ENCODE measurements at regions not wholly inside any gene's neighbourhood (a gene's known extent, or its start where the extent isn't known, plus 50 kb on each side); places are given as distances from the start of the nearest gene placed in this dataset.
"Not testable (repeated sequence)": the region's sequence is repeated elsewhere in the genome, so short reads cannot be mapped to it uniquely, and the experiment has no call there.

GRCh38 chr21:19529031-19529430 is 1125.4 kb upstream of the TMPRSS15 start:
- H3K4me3 ChIP-seq = no peak overlapping the region
- 0 out of 2 replicates have a peak, but pooled peaks cover 6% of the 10 kb centered on the region for H3K9me3 ChIP-seq (replicated peaks)
- no peaks in the 10 kb centered on the region for H3K4me1 ChIP-seq (replicated peaks)
- no peaks in the 10 kb centered on the region for H3K27me3 ChIP-seq (replicated peaks)
- no peak overlapping the region for H3K27ac ChIP-seq
- no peak for DNase-seq (ENCODE audit: low read depth in 1 of 2, low spot score in 2 of 2)
- no peaks in the 10 kb centered on the region for H3K36me3 ChIP-seq

GRCh38 chr21:19535356-19535755 is 1131.8 kb upstream of the TMPRSS15 start:
- H3K4me3 ChIP-seq = no peak overlapping the region
- no peak for DNase-seq (ENCODE audit: low read depth in 1 of 2, low spot score in 2 of 2)
- H3K4me1 ChIP-seq (replicated peaks) = no peaks in the 10 kb centered on the region
- H3K9me3 ChIP-seq (replicated peaks) = no peaks in the 10 kb centered on the region
- H3K27me3 ChIP-seq (replicated peaks) = no peaks in the 10 kb centered on the region
- no peaks in the 10 kb centered on the region for H3K36me3 ChIP-seq
- no peak overlapping the region for H3K27ac ChIP-seq

DNA sequence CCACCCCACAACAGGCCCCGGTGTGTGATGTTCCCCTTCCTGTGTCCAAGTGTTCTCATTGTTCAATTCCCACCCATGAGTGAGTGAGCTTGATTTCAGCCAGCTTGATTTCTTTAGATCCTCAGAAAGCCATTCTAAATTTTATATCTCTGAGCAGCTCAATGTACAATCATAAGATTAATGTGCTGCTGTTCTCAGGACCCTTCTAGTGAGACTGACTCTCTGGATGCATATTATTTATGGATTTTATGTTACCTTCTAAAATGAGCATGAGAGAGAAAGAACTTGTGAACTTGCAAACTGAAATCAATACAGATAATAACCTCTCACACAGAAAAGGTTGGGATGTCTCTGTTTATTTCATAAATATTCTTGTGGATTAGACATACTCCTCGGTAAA is 1133.5 kb upstream of the TMPRSS15 start:
- Histone ChIP-seq H3K27ac (no peak overlapping the region), H3K4me3 (no peak overlapping the region), H3K9me3 (replicated peaks) (0 out of 2 replicates have a peak, but pooled peaks cover 3% of the 10 kb centered on the region), H3K36me3 (no peaks in the 10 kb centered on the region), H3K27me3 (replicated peaks) (no peaks in the 10 kb centered on the region), H3K4me1 (replicated peaks) (no peaks in the 10 kb centered on the region)
- DNase-seq (ENCODE audit: low read depth in 1 of 2, low spot score in 2 of 2) = no peak

DNA sequence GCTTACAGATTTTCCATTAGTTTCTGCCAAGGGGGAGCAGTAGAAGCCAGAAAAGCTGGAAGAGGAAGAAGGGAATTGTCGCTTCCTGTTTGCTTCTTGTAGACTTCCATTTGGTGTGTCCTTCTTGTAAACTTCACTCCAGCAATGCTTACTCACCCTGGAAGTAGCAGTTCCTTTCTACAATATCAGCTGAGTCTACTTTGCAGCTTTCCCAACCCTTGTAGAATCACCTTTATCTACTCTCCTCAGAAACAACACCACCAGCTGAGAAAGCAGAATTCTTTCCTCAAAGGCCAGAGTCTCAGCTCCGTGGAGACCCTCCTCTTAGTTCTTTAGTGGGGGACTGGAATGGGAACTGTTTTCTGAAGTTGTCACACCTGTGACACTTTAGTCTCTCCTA is 1136.7 kb upstream of the TMPRSS15 start:
- H3K4me3 ChIP-seq = no peak overlapping the region
- no peak for DNase-seq (ENCODE audit: low read depth in 1 of 2, low spot score in 2 of 2)
- H3K9me3 ChIP-seq (replicated peaks) = 0 out of 2 replicates have a peak, but pooled peaks cover 3% of the 10 kb centered on the region
- no peak overlapping the region for H3K27ac ChIP-seq
- no peaks in the 10 kb centered on the region for H3K27me3 ChIP-seq (replicated peaks)
- no peaks in the 10 kb centered on the region for H3K36me3 ChIP-seq
- H3K4me1 ChIP-seq (replicated peaks) = no peaks in the 10 kb centered on the region

- no peaks in the 10 kb centered on the region for H3K27me3 ChIP-seq (replicated peaks)
- no peak overlapping the region for H3K27ac ChIP-seq
- no peak overlapping the region for H3K4me3 ChIP-seq
- no peak for DNase-seq (ENCODE audit: low read depth in 1 of 2, low spot score in 2 of 2)
- 0 out of 2 replicates have a peak, but pooled peaks cover 3% of the 10 kb centered on the region for H3K9me3 ChIP-seq (replicated peaks)
- H3K36me3 ChIP-seq = no peaks in the 10 kb centered on the region
- no peaks in the 10 kb centered on the region for H3K4me1 ChIP-seq (replicated peaks)
Measured at GRCh38 chr21:19541602-19542001, 1138.0 kb upstream of the TMPRSS15 start.

DNA sequence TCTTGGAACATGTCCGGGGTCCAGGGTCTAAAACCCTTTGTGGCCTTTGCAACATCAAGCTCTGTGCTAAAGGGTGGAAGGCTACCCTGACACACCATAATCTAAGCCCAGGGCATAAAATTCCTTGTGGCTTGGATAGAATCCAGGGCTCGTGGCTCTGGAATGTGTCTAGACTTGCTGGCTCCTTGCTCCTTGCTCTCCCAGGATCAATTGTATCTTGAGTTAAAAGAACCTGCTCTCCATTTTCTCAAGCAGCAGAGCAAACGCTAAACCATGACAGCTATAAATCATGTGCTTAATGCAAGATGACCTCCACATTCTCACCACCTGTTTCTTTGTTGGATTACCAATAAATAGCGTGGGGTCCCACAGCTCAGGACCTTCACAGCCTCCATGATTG is 1140.9 kb upstream of the TMPRSS15 start:
- H3K27me3 ChIP-seq (replicated peaks); H3K27ac ChIP-seq; H3K9me3 ChIP-seq (replicated peaks); DNase-seq (ENCODE audit: low read depth in 1 of 2, low spot score in 2 of 2); H3K36me3 ChIP-seq; H3K4me1 ChIP-seq (replicated peaks); H3K4me3 ChIP-seq: not testable (repeated sequence)

DNA sequence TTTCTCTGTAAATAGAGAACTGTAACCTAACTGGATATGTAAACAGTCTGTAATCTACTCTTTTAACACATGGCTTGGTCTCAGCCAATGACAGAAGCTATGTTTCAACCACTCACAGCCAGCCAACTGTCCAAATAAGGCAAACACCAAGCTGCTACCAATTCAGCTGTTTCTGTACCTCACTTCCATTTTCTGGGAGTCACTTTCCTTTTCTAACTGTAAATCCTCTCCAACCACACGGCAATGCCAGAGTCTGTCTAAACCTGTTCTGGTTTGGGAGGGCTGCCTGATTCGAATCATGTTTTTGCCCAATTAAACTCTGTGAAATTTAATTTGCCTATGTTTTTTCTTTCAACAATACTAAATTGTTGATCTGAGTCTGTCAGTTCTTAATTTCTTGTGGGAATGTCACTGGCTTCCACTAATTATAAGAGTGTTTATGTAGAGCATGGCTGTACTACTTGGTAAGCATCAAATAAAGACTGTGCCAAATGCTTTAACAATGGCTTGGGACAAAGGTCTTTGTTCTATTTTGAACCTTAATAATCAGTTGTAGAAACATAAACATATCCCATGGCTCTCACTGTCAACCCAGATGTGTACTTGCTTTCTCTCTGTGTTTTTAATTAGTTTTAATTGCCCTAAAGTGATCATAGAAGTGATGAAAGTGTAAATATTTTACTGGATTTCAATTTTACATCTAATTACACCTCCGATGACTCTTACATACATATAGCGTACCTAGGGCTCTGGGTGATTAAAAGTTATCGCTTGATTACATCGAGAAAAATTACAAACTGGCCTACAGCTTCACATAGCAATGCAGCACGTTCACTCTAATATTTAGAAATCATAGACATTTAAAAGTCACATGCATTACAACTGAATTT is 1144.6 kb upstream of the TMPRSS15 start:
- Histone ChIP-seq H3K9me3 (replicated peaks) (no peaks in the 10 kb centered on the region), H3K4me3 (no peak overlapping the region), H3K4me1 (replicated peaks) (no peaks in the 10 kb centered on the region), H3K36me3 (no peaks in the 10 kb centered on the region), H3K27ac (no peak overlapping the region), H3K27me3 (replicated peaks) (no peaks in the 10 kb centered on the region)
- DNase-seq (ENCODE audit: low read depth in 1 of 2, low spot score in 2 of 2) = no peak

DNA sequence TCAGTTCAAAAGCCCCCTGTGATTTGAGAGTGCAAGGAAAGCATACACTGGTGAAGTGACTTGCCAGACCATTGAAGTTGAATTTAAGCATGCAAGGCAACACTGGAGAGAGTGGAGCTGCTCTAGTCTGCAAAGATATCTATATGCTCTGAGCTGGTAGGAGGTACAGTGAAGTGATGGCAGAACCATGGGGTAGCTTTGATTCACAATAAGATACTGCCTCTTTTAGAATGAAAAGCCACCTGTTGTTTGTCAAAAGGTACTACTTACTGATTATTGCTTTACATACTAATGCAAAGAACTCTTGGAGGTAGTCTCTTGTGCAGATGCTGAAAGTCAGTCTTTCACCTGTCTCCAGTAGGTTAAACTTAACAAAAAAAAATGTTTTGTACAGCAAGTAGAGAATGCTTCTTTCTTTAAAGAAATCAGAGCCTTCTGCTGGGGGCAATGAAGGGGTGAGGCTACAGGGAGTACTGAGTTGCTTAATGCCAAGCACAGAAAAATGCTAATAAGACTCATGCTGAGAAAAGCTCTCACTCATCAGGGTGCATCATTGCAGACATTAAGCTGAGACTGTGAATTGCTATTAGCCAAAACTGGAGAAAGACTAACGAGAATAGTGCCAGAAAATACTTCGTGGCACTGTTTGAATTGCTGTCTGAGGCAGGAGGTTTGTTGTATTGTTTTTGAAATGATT is 1150.5 kb upstream of the TMPRSS15 start:
- DNase-seq (ENCODE audit: low read depth in 1 of 2, low spot score in 2 of 2) = no peak

GRCh38 chr21:19557046-19557445 is 1153.5 kb upstream of the TMPRSS15 start:
- DNase-seq (ENCODE audit: low read depth in 1 of 2, low spot score in 2 of 2) = no peak
- Histone ChIP-seq H3K4me1 (replicated peaks) (no peaks in the 10 kb centered on the region), H3K27me3 (replicated peaks) (no peaks in the 10 kb centered on the region), H3K4me3 (no peak overlapping the region), H3K36me3 (no peaks in the 10 kb centered on the region), H3K27ac (no peak overlapping the region), H3K9me3 (replicated peaks) (no peaks in the 10 kb centered on the region; the same call in 1 of the 2 replicates)

More for the DNA sequence above, 1150.5 kb upstream of the TMPRSS15 start:
- no peaks in the 10 kb centered on the region for H3K36me3 ChIP-seq
- H3K4me1 ChIP-seq (replicated peaks) = no peaks in the 10 kb centered on the region
- H3K27me3 ChIP-seq (replicated peaks) = no peaks in the 10 kb centered on the region
- no peaks in the 10 kb centered on the region; the same call in 1 of the 2 replicates for H3K9me3 ChIP-seq (replicated peaks)
- H3K27ac ChIP-seq = no peak overlapping the region
- H3K4me3 ChIP-seq = no peak overlapping the region

GRCh38 chr21:19557488-19557887 is 1153.9 kb upstream of the TMPRSS15 start:
- no peaks in the 10 kb centered on the region for H3K27me3 ChIP-seq (replicated peaks)
- DNase-seq (ENCODE audit: low read depth in 1 of 2, low spot score in 2 of 2) = no peak

GRCh38 chr21:19565587-19565986 is 1162.0 kb upstream of the TMPRSS15 start:
- H3K4me1 ChIP-seq (replicated peaks) = no peaks in the 10 kb centered on the region
- H3K9me3 ChIP-seq (replicated peaks) = no peaks in the 10 kb centered on the region
- no peaks in the 10 kb centered on the region for H3K36me3 ChIP-seq
- no peaks in the 10 kb centered on the region for H3K27me3 ChIP-seq (replicated peaks)
- no peak overlapping the region for H3K4me3 ChIP-seq
- no peak overlapping the region for H3K27ac ChIP-seq
- DNase-seq (ENCODE audit: low read depth in 1 of 2, low spot score in 2 of 2) = no peak

More at GRCh38 chr21:19557488-19557887, 1153.9 kb upstream of the TMPRSS15 start:
- H3K4me3 ChIP-seq = no peak overlapping the region
- H3K36me3 ChIP-seq = no peaks in the 10 kb centered on the region
- no peak overlapping the region for H3K27ac ChIP-seq
- H3K9me3 ChIP-seq (replicated peaks) = no peaks in the 10 kb centered on the region; the same call in 1 of the 2 replicates
- no peaks in the 10 kb centered on the region for H3K4me1 ChIP-seq (replicated peaks)

- Histone ChIP-seq H3K27ac (no peak overlapping the region), H3K9me3 (replicated peaks) (no peaks in the 10 kb centered on the region), H3K4me3 (no peak overlapping the region), H3K36me3 (no peaks in the 10 kb centered on the region), H3K4me1 (replicated peaks) (no peaks in the 10 kb centered on the region), H3K27me3 (replicated peaks) (no peaks in the 10 kb centered on the region)
- no peak for DNase-seq (ENCODE audit: low read depth in 1 of 2, low spot score in 2 of 2)
Measured at GRCh38 chr21:19566975-19567374, 1163.4 kb upstream of the TMPRSS15 start.

GRCh38 chr21:19577381-19577780 is 1173.8 kb upstream of the TMPRSS15 start:
- no peak for DNase-seq (ENCODE audit: low read depth in 1 of 2, low spot score in 2 of 2)
- no peaks in the 10 kb centered on the region for H3K4me1 ChIP-seq (replicated peaks)

DNA sequence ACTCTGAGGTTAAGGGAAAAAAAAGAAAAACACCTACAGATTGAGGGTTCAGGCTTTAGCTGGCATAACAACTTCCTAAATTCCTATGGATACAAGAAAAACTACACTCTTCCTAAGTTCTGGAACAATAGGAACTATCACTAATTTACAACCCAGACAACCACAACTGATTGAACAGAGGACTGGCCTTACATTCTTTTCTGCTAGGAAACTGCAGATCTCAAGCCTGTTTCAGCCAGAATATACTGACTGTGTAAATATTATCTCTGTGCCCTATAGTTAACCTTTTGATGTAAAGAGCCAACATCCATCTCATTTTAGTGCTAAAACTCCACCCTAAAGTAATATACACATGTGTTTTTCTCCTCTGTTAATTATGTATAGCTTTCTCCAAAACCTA is 1186.5 kb upstream of the TMPRSS15 start:
- Histone ChIP-seq H3K27me3 (replicated peaks) (no peaks in the 10 kb centered on the region), H3K9me3 (replicated peaks) (0 out of 2 replicates have a peak, but pooled peaks cover 4% of the 10 kb centered on the region), H3K27ac (no peak overlapping the region), H3K36me3 (no peaks in the 10 kb centered on the region), H3K4me1 (replicated peaks) (no peaks in the 10 kb centered on the region), H3K4me3 (no peak overlapping the region)
- DNase-seq (ENCODE audit: low read depth in 1 of 2, low spot score in 2 of 2) = no peak

More at GRCh38 chr21:19577381-19577780, 1173.8 kb upstream of the TMPRSS15 start:
- Histone ChIP-seq H3K4me3 (no peak overlapping the region), H3K27ac (no peak overlapping the region), H3K9me3 (replicated peaks) (no peaks in the 10 kb centered on the region), H3K36me3 (no peaks in the 10 kb centered on the region), H3K27me3 (replicated peaks) (no peaks in the 10 kb centered on the region)

Data from SJSA1 (cell line).